Testis (tissue), 2 donors: ENCODE measurements at regions not wholly inside any gene's neighbourhood (a gene's known extent, or its start where the extent isn't known, plus 50 kb on each side); places are given as distances from the start of the nearest gene placed in this dataset.

Experiments
- DNase-seq: peaks from one replicate; pipeline ENCODE4 v3.0.0-alpha.2; 2019
- H3K27ac ChIP-seq, 2 donors: fragments of 200-600 bp; sonication (generic); one replicate each; pipeline ENCODE4 v1.5.1; 2019
- H3K27me3 ChIP-seq: fragments of 200-600 bp; sonication (generic); one replicate; pipeline ENCODE4 v1.5.1; 2019
- H3K36me3 ChIP-seq: fragments of 200-600 bp; sonication (generic); one replicate; pipeline ENCODE4 v1.5.1; 2017; ENCODE audit warnings: low read depth; ENCODE audit errors: missing control alignments
- H3K4me1 ChIP-seq: fragments of 200-600 bp; sonication (generic); one replicate; pipeline ENCODE4 v1.5.1; 2019
- H3K4me3 ChIP-seq, 2 donors: fragments of 200-600 bp; sonication (generic); one replicate each; pipeline ENCODE4 v1.5.1; 2017 to 2019
- H3K9me3 ChIP-seq: fragments of 200-600 bp; sonication (generic); one replicate; pipeline ENCODE4 v1.5.1; 2017
- CTCF ChIP-seq, 3 experiments: fragments of 450-650 bp in 2 of 3; fragments of 200-600 bp in 1 of 3; sonication (generic) in 1 of 3; IDR thresholded peaks; one replicate each; pipeline ENCODE4 v1.5.1; 2016 to 2019; ENCODE audit warnings: antibody characterized with exemption in 3 of 3, mild to moderate bottlenecking in 2 of 3, moderate library complexity in 1 of 3
- POLR2A ChIP-seq: fragments of 450-650 bp; IDR thresholded peaks from one replicate; pipeline ENCODE4 v1.6.1; 2017; ENCODE audit warnings: antibody characterized with exemption, mild to moderate bottlenecking, moderate library complexity
- WGBS, 2 donors: methylation state at CpG; one replicate each; pipeline ENCODE4 v1.1.5; 2018; 5-methylcytosine and 5-hydroxymethylcytosine counted together
- intact Hi-C: fragments of 100-400 bp; cut with DNase I; formaldehyde crosslinking; loops from one replicate; pipeline ENCODE4 v1.15.1; 2023; ENCODE audit warnings: low total_unique reads

- H3K27me3 ChIP-seq = no peaks in the 10 kb centered on the region
- no peak for TF ChIP-seq POLR2A
- intact Hi-C loops = no loop called here
- no peaks in the 10 kb centered on the region for H3K4me1 ChIP-seq
- no peaks in the 10 kb centered on the region for H3K9me3 ChIP-seq
- H3K36me3 ChIP-seq = no peaks in the 10 kb centered on the region
- H3K4me3 ChIP-seq = no peak overlapping the region
- H3K27ac ChIP-seq = no peak overlapping the region
- DNase-seq = no peak
These were observed 594.5 kb upstream of the ARRDC3 start for GRCh38 chr5:91977579-91977978.

- Histone ChIP-seq H3K4me3 (no peak overlapping the region), H3K36me3 (no peaks in the 10 kb centered on the region), H3K27me3 (no peaks in the 10 kb centered on the region), H3K4me1 (no peaks in the 10 kb centered on the region), H3K27ac (no peak overlapping the region), H3K9me3 (no peaks in the 10 kb centered on the region)
- WGBS, 2 donors = 73 to 78% methylated on average over 3 of the region's 3 CpGs
- intact Hi-C loops = no loop called here
- no peak for DNase-seq
- TF ChIP-seq POLR2A = no peak
- no peak for TF ChIP-seq CTCF (IDR thresholded peaks at IDR 0.05)
These were observed 593.3 kb upstream of the ARRDC3 start for GRCh38 chr5:91976451-91976850.

DNA sequence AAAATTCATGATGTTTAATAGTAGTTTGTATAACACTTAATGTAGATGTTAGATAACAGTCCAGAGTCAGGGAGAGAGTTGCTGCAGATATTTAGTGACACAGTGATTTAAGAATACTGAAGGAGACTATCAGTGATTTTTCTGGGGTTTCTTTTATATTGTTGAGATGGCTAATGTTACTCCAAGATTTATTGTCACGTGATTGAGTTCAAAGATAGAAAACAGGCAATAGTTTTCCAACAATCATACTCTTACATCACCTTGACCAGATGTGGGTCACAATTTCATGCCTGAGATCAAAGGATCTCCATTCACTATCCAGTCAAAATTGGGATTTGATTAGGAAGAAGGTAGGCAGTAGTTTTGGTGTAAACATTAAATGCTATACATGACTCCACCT, 580.0 kb upstream of the ARRDC3 start:
- Histone ChIP-seq H3K36me3 (no peaks in the 10 kb centered on the region), H3K27me3 (no peaks in the 10 kb centered on the region), H3K27ac (no peak overlapping the region), H3K4me1 (no peaks in the 10 kb centered on the region), H3K9me3 (no peaks in the 10 kb centered on the region), H3K4me3 (no peak overlapping the region)
- no peak for TF ChIP-seq CTCF (IDR thresholded peaks at IDR 0.05)
- TF ChIP-seq POLR2A = no peak
- DNase-seq = no peak
- intact Hi-C loops = no loop called here
- WGBS, 2 donors = 96 to 97% methylated on average over 1 of the region's 1 CpG

- DNase-seq = no peak
- no peak overlapping the region for H3K4me3 ChIP-seq
- no peaks in the 10 kb centered on the region for H3K27me3 ChIP-seq
- no peaks in the 10 kb centered on the region for H3K4me1 ChIP-seq
- TF ChIP-seq CTCF (IDR thresholded peaks at IDR 0.05) (no peak), POLR2A (no peak)
- no peak overlapping the region for H3K27ac ChIP-seq
- H3K9me3 ChIP-seq = no peaks in the 10 kb centered on the region
- intact Hi-C loops = no loop called here
- 81 to 86% methylated on average over 1 of the region's 1 CpG for WGBS, 2 donors
- no peaks in the 10 kb centered on the region for H3K36me3 ChIP-seq
These were observed 574.5 kb upstream of the ARRDC3 start for GRCh38 chr5:91957666-91958065.

DNA sequence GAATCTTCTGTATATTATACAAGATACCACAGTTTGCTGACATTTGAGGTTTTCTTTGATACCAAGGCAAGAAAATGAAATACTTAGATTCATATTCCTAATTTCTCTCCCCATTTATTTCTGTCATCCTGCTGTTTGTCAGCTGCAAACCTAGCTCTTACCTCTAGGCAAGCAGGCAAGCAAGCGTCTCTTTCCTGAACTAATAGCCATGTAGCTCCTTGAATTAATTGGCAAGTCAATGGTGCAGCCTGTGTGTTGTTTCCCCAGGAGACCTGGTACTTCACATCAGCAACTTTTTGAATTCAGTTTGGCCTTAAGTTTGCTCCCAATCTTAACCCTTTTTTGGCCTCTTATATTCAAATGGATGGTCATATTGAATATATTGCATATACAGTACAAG, 573.6 kb upstream of the ARRDC3 start:
- TF ChIP-seq POLR2A (no peak), CTCF (IDR thresholded peaks at IDR 0.05) (no peak)
- Histone ChIP-seq H3K36me3 (no peaks in the 10 kb centered on the region), H3K4me1 (no peaks in the 10 kb centered on the region), H3K27ac (no peak overlapping the region), H3K9me3 (no peaks in the 10 kb centered on the region), H3K4me3 (no peak overlapping the region), H3K27me3 (no peaks in the 10 kb centered on the region)
- WGBS, 2 donors = 73 to 80% methylated on average over 1 of the region's 1 CpG
- DNase-seq = no peak
- intact Hi-C loops = no loop called here
